Retinal pigment epithelial cell (primary cell): ENCODE measurements at regions not wholly inside any gene's neighbourhood (a gene's known extent, or its start where the extent isn't known, plus 50 kb on each side); places are given as distances from the start of the nearest gene placed in this dataset.

Source experiments
- DNase-seq: peaks from one replicate; pipeline ENCODE4 v3.0.0-alpha.2; 2010; ENCODE audit warnings: low read depth
- H3K4me3 ChIP-seq: 2 replicates; pipeline ENCODE4 v1.5.1; 2011; ENCODE audit warnings: mild to moderate bottlenecking, low read length, control low read depth, moderate library complexity
- TF ChIP-seq, protein P1 (sequence below): conservative IDR thresholded peaks from 2 replicates; pipeline ENCODE4 v1.5.1; 2011; ENCODE audit warnings: low read depth, low read length, control low read depth, inconsistent platforms

GRCh38 chr5:138632900-138633489 is 57.8 kb upstream of the HSPA9 start:
- TF ChIP-seq, protein P1, sequence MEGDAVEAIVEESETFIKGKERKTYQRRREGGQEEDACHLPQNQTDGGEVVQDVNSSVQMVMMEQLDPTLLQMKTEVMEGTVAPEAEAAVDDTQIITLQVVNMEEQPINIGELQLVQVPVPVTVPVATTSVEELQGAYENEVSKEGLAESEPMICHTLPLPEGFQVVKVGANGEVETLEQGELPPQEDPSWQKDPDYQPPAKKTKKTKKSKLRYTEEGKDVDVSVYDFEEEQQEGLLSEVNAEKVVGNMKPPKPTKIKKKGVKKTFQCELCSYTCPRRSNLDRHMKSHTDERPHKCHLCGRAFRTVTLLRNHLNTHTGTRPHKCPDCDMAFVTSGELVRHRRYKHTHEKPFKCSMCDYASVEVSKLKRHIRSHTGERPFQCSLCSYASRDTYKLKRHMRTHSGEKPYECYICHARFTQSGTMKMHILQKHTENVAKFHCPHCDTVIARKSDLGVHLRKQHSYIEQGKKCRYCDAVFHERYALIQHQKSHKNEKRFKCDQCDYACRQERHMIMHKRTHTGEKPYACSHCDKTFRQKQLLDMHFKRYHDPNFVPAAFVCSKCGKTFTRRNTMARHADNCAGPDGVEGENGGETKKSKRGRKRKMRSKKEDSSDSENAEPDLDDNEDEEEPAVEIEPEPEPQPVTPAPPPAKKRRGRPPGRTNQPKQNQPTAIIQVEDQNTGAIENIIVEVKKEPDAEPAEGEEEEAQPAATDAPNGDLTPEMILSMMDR = peak; percentile 56
- peak; percentile 69 for DNase-seq
- no peak overlapping the region for H3K4me3 ChIP-seq

DNA sequence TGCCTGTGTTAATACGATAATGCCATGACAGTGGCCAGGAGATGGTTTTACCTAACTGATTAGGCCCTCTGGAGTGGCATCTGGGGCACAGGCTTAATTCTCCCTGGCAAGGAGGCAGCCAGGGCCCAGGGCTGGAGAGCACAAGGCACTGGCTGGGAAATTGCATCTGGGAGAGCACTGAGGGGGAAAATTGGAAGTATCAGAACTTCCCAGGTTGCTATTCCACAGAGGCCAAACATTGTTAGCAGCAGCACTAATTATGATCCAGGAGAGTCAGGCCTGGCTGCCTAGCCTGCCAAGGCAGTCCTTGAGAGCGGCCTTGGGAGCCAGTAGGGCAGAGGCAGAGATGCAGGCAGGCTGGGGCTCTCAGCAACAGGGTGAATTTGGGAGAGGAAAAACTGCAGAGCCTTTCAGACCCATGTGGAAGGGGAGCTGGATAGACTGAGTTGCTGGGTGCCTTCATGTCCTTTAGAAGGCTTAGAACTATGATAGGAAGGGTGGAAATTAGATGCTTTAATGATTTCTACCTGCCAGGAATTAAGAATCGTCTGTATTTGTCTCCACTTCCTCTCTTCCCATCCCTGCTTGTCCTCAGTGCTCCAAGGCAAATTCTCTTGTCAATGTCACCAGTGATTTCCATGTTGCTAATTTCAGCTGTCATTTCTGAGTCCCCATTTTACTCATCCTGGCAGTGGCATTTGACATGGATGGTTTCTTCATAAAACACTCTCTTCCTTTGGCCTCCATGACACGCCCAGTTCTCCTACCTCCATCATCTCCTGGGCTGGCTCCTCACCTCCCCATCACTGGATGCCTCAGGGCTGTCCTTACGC is 56.1 kb upstream of the HSPA9 start:
- TF ChIP-seq, protein P1 = no peak
- DNase-seq = no peak
- no peak overlapping the region for H3K4me3 ChIP-seq

GRCh38 chr5:138629392-138629791 is 54.2 kb upstream of the HSPA9 start:
- TF ChIP-seq, protein P1 = no peak
- DNase-seq = no peak

DNA sequence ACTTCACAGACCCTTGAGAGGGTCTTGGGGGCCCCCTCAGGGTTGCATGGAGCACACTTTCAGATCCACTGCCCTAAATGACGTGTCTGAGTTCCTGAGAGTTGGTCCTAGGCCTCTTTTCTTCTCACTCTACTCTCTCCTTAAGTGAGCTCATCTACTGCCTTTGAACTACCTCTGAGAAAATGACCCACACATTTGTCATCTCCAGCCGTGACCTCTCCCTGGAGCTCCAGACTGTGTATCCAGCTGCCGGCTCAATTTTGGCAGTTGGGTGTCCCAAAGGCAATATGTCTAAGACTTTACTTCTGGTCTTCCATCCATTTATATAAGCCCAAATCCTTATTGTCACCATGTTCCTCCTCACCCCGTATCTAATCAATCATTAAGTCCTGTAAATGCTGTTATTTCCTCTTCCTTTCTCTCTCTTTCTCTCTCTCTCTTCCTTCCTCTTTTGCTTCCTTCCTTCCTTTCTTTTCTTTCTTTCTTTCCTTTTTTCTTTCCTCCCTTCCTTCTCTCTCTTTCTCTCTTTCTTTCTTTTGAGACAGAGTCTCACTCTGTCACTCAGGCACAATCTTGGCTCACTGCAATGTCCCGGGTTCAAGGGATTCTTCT is 51.2 kb upstream of the HSPA9 start:
- H3K4me3 ChIP-seq = no peak overlapping the region
- TF ChIP-seq, protein P1 = no peak
- DNase-seq = no peak

More at GRCh38 chr5:138629392-138629791, 54.2 kb upstream of the HSPA9 start:
- H3K4me3 ChIP-seq = no peak overlapping the region

DNA sequence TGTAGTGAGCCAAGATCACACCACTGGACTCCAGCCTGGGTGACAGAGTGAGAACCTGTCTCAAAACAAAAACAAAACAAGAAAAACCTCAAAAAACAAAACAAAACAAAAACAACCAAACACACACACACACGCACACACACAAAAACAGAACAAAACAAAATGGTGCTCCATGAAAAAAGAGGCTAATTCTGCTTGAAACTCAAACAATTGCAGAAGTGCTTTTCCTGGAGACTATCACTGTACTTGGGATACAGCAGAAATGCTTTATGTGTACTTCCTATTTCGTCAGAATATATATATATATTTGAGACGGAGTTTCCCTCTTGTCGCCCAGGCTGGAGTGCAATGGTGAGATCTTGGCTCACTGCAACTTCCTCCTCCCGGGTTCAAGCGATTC is 49.9 kb upstream of the HSPA9 start:
- TF ChIP-seq, protein P1 = no peak
- no peak overlapping the region for H3K4me3 ChIP-seq
- no peak for DNase-seq
